Posterior vena cava (tissue), 2 donors: ENCODE measurements at regions not wholly inside any gene's neighbourhood (a gene's known extent, or its start where the extent isn't known, plus 50 kb on each side); places are given as distances from the start of the nearest gene placed in this dataset.
"Not testable (repeated sequence)": the region's sequence is repeated elsewhere in the genome, so short reads cannot be mapped to it uniquely, and the experiment has no call there.

Source experiments
- DNase-seq: peaks from one replicate; pipeline ENCODE4 v3.0.0-alpha.2; 2020; ENCODE audit warnings: low spot score
- intact Hi-C, 2 donors: fragments of 100-400 bp; cut with DNase I; formaldehyde crosslinking; loops; one replicate each; pipeline versions ENCODE4 v1.14.1 to v1.14.2; 2022 to 2023
- donor health status: DM: yes; HTN: yes; CAD: no.
- donor health status: DM: yes; HTN: yes; CAD: no.

DNA sequence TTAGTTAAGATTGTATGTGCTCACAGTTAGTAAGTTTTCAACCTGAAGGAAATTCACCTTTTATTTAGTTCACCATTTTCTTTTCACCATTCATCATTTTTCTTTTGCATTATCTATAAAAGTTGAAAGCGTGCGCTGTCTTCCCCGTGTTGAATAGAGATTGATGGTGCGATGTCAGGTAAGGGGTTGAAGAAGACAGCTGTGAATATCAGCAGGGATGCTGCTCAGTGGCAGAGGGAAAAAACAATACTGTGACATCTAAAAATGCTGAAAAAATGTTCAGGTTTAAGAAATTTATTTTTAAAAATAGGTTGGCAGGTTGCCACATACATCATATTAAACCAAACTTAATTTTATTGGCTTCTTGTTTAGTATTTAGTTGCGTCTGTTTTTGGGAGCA, 815.0 kb downstream of the DTWD2 start:
- intact Hi-C loops = no loop called here
- no peak for DNase-seq

DNA sequence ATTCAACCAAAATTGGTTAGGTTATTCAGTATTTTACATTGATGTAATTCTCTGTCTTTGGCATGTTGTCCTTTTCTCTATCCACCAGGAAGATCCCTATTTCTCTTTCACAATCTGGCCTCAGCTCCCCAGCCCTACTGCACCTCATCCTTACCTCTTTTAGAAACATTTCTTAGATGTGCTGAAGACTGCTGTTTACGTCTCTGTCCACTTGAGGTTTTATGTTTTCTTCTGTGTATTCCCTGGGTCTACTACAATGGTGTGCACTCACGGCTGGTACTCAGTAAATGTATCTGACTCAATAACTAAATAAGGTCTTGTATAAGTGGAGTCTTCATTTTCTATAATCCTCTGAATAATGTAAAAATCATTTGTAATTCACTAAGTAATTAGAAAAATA, 822.7 kb downstream of the DTWD2 start:
- DNase-seq = no peak
- intact Hi-C loops = no loop called here

DNA sequence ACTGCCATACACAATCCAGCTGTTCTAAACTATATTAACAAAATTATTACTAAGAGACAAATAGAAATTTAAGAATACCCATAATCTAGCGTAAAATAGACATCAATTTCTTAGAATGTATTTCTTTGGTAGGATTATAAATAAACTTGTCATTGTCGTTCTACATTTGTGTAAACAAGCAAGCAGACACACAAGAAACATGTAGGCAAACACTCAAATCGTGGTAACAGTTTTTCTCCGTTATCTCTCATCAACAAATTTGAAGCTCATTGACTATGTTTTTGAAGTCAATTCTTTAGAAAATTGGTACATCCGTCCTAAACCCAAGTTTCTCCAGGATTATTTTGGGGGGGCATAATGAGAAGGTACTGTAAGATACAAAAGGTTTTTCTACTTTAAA, 832.2 kb downstream of the DTWD2 start:
- intact Hi-C loops = no loop called here
- DNase-seq = no peak

GRCh38 chr5:118146824-118147223, 841.5 kb downstream of the DTWD2 start:
- intact Hi-C loops = no loop called here
- DNase-seq = no peak

GRCh38 chr5:118144540-118144939, 843.8 kb downstream of the DTWD2 start:
- no peak for DNase-seq
- intact Hi-C loops = no loop called here

- intact Hi-C loops = no loop called here
Observed at GRCh38 chr5:118139361-118139760, 849.0 kb downstream of the DTWD2 start.

GRCh38 chr5:118126159-118126558, 862.2 kb downstream of the DTWD2 start:
- no peak for DNase-seq
- intact Hi-C loops = no loop called here

More at GRCh38 chr5:118139361-118139760, 849.0 kb downstream of the DTWD2 start:
- no peak for DNase-seq

- no peak for DNase-seq
- intact Hi-C loops = no loop called here
Observed at GRCh38 chr5:118125687-118126086, 862.7 kb downstream of the DTWD2 start.

GRCh38 chr5:118121258-118121657, 867.1 kb downstream of the DTWD2 start:
- no peak for DNase-seq
- intact Hi-C loops = no loop called here

DNA sequence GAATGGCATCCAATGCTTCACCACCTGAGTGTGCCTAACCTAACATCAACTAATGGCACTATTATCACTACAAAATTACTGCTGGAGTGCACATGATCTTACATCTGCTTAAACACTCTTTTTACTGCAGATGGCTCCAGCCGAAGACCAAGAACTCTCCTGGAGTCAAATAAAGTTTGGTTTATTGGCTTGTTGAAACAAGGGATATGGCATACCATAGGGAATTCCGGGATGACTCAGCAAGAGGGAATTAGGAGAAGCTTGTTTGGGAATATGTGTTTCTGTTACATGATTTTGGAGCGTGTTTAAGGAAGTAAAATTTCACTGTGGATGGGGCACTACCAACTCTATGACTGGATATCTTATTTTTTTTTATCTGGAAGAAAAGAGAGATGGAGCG, 872.6 kb downstream of the DTWD2 start:
- no peak for DNase-seq
- intact Hi-C loops = no loop called here

- intact Hi-C loops = no loop called here
- DNase-seq = no peak
Observed at GRCh38 chr5:118111956-118112355, 876.4 kb downstream of the DTWD2 start.

DNA sequence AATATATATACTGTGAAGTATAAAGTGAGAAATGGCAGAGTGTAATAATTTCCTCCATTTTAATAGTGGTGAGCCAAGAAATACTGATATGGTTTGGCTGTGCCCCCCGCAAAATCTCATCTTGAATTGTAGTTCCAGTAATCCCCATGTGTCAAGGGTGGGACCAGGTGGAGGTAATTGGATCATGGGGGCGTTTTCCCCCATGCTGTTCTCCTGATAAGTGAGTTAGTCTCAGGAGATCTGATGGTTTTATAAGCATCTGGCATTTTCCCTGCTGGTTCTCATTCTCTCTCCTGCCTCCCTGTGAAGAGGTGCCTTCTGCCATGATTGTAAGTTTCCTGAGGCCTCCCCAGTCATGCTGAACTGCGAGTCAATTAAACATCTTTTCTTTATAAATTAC, 881.1 kb downstream of the DTWD2 start:
- intact Hi-C loops, DNase-seq: not testable (repeated sequence)

DNA sequence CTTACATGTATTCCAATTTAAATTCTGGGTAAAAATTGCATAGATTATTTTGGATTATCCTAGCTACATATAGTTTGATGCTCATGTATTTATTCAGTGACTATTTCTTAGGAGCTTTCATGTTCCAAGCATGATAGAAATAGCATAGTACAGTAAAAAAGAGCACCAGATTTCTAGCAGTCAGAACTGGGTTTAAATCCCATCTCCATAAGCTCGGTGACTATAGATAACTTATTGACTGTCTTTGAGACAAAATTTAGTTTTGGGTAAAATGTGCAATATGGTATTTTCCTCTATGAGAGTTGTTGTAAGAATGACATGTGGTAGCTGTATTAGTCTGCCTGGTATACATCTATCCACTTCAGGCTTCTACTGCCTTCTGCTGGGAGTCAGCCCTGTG, 889.6 kb downstream of the DTWD2 start:
- no peak for DNase-seq
- intact Hi-C loops = no loop called here

DNA sequence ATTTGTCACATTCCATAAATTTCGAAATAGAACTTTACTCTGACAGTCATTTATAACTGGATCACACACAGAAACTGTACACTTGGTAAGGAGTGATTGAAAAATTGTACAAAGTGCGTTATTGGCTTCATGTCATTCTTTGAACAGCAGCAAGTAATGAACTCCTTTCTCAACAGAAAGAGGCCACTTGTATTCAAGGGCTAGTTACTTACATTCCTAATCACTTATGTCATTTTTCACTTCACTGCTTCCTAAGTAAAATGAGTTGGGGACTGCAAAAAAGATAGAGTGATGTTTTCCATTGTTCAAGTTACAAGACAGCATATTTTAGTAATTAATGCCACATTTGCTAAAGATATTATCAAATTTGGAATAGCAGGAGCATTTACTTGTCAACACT, 893.2 kb downstream of the DTWD2 start:
- no peak for DNase-seq
- intact Hi-C loops = no loop called here

DNA sequence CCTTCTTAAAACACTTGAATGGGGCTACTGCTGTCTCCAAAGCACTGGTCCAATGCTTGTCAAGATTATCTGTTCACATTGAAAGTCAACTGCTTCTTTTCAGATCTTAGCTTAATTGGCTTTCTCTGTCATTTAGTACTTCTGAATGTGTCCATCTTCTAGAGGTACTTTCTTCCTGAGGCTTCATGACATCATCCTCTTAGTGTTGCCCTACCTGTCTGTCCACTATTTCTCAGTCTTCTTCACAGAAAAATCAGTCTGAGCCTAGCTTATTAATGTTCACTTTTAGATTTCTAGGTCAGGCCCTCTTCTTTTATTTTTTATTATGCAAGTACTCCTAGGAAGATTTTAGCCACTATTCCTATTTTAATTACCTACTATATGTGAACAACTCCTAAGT, 899.9 kb downstream of the DTWD2 start:
- intact Hi-C loops = no loop called here
- DNase-seq = no peak

DNA sequence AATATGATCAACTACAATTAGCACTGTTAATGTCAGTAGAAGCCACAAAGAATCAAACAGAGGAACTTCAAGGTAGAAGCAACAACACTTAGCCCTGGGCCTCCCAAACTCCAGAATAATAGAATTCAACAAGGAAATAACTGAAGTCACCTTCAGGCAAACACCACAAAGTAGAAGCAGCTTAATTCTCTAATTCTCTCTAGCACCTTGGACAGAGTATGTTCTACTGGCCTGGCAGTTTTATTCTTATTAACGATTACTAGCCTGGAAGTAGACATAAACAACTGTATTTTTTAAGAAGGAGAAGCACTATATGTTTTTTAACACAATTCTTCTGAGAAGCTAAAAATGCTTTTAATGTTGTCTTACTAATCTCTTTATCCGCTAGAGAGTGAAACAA, 911.9 kb downstream of the DTWD2 start:
- DNase-seq = no peak
- intact Hi-C loops = no loop called here

DNA sequence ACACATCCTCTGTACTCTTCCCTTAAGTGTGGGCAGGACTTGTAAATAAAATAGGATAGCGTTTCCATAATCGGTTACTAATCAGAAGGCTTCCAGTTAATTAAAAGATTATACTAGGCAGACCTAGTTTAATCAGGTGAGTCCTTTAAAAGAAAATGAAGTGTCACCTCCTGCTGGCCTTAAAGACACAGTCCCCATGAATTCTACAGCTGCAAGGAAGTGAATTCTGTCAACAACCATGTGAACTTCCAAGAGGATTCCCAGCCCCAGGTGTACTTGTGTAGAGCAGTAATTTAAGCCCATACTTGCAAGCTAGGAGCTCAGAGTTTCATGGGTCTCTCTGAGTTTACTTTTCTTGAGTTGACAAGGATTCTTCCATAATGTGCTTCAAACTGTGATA, 918.3 kb downstream of the DTWD2 start:
- no peak for DNase-seq
- intact Hi-C loops = no loop called here

- DNase-seq = no peak
- intact Hi-C loops = no loop called here
Observed at GRCh38 chr5:118069452-118069851, 918.9 kb downstream of the DTWD2 start.

DNA sequence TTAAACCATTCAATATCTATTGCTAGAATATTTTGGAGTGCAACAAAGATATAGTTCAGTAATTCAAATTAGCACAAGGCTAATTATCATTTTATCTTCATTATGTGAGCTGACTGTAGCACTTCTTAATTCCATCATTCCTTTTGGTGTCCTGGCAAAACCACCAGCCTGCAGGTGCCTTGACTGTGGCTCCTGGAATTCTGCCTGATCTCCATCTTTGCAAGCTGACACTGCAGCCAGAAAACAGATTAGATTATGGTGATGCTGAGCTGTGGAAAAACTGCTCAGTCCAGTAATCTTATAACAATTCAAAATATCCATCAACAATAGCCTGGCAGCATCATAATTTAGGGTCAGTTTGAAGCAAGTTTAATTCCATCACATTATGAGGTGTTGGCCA, 919.5 kb downstream of the DTWD2 start:
- intact Hi-C loops = no loop called here

GRCh38 chr5:118063836-118064235, 924.5 kb downstream of the DTWD2 start:
- DNase-seq, intact Hi-C loops: not testable (repeated sequence)

More for the DNA sequence above, 919.5 kb downstream of the DTWD2 start:
- peak; percentile 16 for DNase-seq

DNA sequence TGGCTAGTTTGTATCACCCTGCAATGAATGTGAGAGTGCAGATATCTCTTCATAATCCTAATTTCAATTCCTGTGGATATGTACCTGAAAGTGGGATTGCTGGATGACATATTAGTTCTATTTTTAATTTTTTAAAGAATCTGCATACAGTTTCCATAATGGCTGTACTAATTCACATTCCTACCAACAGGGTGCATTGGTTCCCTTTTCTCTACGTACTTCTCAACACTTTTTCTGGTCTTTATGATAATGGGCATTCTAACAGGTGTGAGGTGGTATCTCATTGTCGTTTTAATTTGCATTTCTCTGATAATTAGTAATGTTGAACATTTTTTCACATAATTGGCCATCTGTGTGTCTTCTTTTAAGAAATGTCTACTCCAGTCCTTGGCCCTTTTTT, 927.5 kb downstream of the DTWD2 start:
- DNase-seq = no peak

DNA sequence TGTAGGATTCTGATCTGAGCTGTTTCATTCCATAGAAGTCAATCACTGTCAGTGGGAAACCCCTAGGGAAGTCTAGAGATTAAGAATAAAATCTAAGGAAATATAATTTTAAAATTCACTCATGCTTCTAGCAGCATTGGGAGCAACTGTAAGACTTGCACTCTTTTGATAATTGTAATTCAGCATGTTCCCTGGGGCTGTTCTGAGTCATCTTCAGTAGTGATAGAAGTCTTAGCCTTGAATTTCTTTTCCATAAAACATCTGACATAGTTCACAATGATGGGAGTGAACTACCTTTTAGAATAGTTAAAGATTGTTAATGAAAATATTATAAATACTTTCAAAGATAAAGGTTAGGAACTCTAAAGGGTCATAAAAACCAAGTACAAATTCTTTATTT, 935.8 kb downstream of the DTWD2 start:
- intact Hi-C loops = no loop called here
- no peak for DNase-seq

More for the DNA sequence above, 927.5 kb downstream of the DTWD2 start:
- intact Hi-C loops = no loop called here
